HG03045 (cell line): ENCODE measurements at regions not wholly inside any gene's neighbourhood (a gene's known extent, or its start where the extent isn't known, plus 50 kb on each side); places are given as distances from the start of the nearest gene placed in this dataset.
"Not testable (repeated sequence)": the region's sequence is repeated elsewhere in the genome, so short reads cannot be mapped to it uniquely, and the experiment has no call there.

Experiments
- ATAC-seq: cut with Tn5 transposase; IDR thresholded peaks from one replicate; pipeline ENCODE4 v1.9.1; 2021; ENCODE audit warnings: mild to moderate bottlenecking, moderate library complexity; ENCODE audit not compliant: unreplicated experiment

DNA sequence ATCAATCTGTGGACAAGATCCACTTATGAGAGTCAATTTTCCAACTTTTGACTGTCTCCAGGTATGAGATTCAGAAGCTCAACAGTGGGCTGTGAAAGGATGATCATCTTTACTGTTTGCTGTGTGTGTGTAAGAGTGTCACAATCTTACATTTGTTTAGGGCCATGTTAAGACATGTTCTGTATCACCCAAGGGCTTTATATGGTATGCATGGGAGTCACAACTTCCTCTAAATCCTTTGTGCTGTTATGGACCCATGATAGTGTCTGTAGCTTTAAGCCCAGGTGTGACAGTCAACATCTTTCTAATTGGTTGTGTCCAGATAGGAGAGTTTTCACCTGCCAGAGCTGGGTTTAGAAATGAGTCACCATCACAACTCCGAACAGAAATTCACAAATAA is 70.2 kb downstream of the ZNF726 start:
- ATAC-seq = not testable (repeated sequence)

DNA sequence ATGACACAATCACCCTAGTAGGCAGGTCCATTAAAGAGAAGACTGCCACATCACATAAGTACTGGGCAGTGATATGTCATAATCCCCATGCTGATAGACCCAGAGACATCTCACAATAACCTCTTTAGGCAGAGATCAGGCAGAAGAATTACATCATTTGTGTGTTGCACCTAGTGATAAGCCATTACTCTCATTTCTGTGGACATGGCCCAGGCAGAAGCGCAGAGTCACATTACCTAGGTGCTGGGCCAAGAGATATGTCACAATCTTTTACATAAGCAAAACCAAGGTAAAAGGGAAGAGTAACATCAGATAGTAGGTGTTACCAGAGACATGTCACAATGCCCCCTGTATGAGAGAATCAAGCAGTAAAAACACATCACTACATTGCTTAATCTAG is 71.9 kb downstream of the ZNF726 start:
- no peak for ATAC-seq

DNA sequence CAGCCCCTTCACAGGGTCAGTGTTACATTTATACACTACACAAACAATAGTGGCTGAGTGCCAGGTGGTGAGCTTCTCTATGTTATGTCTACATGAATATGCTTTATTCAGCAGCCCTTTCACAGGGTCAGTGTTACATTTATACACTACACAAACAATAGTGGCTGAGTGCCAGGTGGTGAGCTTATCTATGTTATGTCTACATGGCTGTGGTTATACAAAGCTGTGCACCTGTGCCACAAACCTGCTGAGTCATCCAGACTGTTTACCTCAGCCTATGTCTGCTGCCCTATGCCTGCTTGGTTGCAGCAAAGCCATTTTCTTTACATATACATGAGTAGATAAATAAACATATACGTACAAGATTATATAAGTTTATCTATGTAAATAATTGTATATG is 76.5 kb downstream of the ZNF726 start:
- ATAC-seq = no peak

GRCh38 chr19:23992348-23992747 is 77.7 kb downstream of the ZNF726 start:
- ATAC-seq = no peak

GRCh38 chr19:23993440-23993839 is 78.8 kb downstream of the ZNF726 start:
- ATAC-seq = no peak

- ATAC-seq = no peak
These were observed 81.9 kb downstream of the ZNF726 start for GRCh38 chr19:23996549-23996948.

GRCh38 chr19:23998568-23998967 is 83.9 kb downstream of the ZNF726 start:
- ATAC-seq = no peak

GRCh38 chr19:23999821-24000610 is 85.3 kb downstream of the ZNF726 start:
- ATAC-seq = no peak

DNA sequence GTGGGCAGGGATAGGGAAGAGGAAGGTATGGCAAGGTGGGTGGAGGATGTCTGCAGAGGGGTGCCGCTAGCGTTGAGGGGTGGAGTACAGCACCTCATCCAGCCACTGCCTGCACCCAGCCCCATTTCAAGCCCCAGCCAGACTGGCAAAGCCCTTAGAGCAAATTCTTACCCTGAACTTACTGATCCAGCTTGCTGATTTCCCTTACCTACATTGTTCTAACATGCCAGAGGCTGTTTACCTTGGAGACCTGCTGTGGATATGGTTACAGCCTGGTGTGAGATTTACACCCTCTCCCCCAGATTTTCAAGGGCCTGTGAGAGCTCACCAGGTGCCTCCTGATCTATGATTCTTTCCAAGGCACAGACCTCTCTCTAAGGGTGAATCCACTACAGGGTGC is 86.0 kb downstream of the ZNF726 start:
- ATAC-seq = no peak

DNA sequence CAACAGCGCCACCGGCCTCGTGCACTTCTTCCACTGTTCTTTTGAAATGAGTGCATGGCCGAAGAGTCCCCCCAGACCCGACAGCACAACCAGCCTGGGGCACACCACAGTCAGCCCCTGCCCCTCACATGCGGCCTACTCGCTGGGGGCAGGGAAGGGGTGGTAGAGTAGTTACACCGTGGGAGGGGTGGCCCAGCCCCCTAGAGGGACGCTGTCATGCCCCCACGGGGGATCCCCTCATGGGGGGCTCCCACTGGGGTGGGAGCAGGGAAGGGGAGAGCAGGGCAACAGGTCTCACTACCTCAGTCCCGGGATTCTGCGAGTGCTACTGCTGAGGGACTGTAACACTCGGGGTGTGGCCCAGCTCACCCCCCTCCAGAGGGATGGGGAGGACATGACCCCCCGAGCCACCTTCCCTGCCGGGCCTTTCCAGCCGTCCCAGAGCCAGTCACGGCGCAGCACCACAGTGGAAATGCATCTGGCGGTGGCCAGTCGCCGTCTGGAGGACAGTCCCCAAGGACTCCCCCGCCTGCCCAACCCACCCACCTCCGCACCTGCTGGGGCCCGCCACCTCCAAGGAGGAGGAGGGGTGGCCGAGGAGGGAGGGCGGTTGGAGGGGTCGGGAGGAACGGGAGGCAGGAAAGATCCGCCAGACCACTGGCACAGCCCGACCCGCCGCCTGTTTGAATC is 84.6 kb upstream of the ZNF254 start:
- ATAC-seq = no peak

GRCh38 chr19:24003537-24003936 is 83.5 kb upstream of the ZNF254 start:
- ATAC-seq = no peak

DNA sequence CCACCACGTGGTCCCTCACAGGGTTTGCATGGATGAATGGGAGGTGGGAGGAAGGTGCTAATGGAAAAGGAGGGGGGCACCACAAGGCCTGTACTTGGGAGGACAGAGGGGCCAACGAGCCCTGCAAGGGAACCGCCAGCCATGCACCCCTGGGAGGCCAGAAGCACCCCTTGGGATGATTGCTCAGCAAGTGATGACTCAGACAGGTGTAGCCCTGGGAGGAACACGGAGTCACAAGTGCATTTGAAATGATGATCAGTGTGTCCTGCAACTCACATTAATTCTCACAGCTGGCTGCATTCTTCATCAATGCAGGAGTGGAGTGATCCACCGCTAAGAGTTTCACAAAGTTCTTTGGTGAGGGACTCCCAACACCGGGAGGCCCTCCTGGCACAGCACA is 82.8 kb upstream of the ZNF254 start:
- no peak for ATAC-seq

DNA sequence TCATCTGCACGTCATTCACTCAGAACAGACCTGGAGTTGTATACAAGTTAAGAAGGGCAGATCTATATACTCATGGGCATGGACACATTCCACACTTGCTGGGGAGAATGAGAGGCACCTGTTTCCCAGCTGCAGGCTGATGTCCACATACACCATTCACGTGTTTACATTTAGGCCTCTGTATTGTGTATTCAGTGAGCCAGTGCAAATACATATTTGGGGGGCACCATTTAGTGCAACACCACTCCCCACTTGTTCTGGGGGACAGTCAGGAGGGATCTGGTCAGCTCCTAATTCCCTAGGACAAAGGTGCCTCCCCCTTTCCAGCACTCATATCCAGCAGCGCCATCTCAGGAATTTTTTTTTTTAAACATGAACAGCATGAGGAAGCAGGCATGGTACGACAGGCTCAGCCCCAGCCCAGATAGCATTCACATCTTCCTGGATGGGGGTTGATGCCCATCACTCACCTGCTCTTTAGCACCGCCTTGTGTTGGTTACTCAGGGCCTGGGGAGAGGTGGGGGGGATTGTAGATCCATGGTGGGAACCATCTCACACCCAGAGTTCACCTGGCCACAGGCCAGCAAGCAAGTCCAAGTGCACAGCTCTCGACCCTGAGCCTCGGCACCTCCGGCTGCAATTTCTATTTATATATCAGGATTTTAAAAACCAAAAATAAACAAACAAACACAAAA is 56.9 kb upstream of the ZNF254 start:
- ATAC-seq = no peak

GRCh38 chr19:24032651-24033050 is 54.3 kb upstream of the ZNF254 start:
- no peak for ATAC-seq

DNA sequence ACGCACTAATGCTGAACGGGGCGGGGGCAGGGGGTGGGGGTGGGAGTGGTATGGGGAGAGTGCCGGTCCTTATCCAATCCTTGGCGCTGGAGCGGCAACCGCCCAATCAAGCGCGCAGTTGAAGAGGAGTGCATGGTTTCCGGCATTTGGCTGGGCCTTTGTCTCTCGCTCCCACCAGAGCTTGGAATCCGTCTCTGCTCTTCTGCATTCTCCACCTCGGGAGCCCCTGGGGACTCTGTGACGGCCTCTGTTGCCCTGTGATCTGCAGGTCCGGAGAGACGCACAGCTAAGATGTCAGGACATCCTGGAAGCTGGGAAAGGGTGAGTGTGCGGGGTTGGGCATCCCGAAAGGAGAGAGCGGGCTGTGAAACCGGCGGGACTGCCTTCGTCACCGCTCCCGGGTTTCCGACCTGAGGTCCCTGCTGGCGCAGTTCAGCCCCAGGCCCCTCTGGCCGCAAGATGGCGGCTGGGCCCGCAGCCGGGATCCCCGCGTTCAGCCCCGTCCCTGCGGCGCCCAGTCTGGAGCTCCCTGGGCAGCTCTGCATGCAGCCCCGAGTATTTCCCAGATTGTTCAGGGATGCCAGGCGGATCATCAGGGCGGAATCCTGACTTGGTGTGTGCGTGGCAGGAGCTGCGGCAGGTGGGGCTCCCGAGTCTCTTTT is 53.6 kb upstream of the ZNF254 start:
- ATAC-seq = peak; percentile 92

DNA sequence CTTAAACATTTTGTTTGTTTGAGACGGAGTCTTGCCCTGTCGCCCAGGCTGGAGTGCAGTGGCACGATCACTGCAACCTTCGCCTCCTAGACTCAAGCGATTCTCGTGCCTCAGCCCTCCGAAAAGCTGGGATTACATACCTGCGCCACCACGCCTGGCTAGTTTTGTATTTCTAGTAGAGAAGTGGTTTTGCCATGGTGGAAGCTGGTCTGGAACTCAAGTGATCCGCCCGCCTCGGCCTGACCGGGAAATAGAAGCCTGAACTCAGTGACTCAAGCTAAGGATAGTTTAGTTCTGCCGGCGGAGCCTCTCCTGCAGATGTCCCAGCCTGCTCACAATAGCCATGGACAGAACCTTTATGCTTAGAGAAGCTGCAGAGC is 53.0 kb upstream of the ZNF254 start:
- peak; percentile 24 for ATAC-seq

- not testable (repeated sequence) for ATAC-seq
These were observed 51.6 kb upstream of the ZNF254 start for GRCh38 chr19:24035261-24035880.
